ENCODE measurements at regions not wholly inside any gene's neighbourhood (a gene's known extent, or its start where the extent isn't known, plus 50 kb on each side); places are given as distances from the start of the nearest gene placed in this dataset.

- intact Hi-C loops (cut with micrococcal nuclease), result no loop called here
- ATAC-seq, result no peak
Measured at GRCh38 chr2:104344306-104344705, 509.6 kb upstream of the POU3F3 start.

DNA sequence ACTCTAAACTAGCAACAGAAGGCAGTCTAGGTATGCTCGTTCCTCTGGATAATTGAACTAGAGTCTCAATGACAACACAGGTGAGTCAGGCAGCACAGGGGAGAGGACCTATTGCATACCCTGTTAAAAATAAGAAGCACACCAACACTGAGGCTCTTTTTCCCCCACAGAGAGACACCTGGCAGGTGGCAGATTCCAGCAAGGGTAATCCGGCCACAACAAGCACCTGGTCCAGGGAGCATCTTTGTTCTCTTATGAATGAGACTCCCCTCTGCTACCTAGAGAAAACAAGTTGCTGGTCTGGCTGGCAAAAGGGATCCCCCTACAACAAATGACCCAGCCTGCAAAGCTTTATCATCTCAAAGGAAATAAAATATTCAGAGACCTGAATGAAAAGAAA lies 508.9 kb upstream of the POU3F3 start:
- intact Hi-C loops (cut with micrococcal nuclease), result no loop called here
- no peak for ATAC-seq

More at GRCh38 chr2:104344306-104344705, 509.6 kb upstream of the POU3F3 start:
- no peak for DNase-seq

GRCh38 chr2:104358122-104358521 lies 495.8 kb upstream of the POU3F3 start:
- intact Hi-C loops (cut with micrococcal nuclease), result no loop called here
- ATAC-seq (no peak), DNase-seq (no peak)

More for the DNA sequence above, 508.9 kb upstream of the POU3F3 start:
- no peak for DNase-seq

GRCh38 chr2:104361414-104361813 lies 492.5 kb upstream of the POU3F3 start:
- ATAC-seq (no peak), DNase-seq (no peak)
- intact Hi-C loops (cut with micrococcal nuclease), result no loop called here

DNA sequence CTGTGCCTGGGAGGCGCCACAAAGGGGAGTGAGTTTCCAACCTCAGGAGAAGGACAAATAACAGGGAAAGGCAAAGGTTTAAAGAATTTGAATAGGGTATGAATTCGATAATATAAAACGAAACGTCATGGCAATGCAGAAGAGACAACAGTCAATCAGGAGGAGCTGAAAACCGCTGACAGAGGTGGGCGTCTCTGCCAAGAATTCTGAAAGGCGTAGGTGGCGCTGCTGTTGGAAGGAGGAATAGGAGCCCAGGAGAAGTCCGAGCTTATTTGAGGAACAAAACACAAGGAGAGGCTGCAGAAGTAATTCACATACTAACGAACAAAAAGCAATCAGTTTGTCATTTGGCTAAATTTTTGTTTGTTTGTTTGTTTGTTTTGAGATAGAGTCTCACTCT lies 485.8 kb upstream of the POU3F3 start:
- DNase-seq (no peak), ATAC-seq (no peak)
- intact Hi-C loops (cut with micrococcal nuclease), result no loop called here

GRCh38 chr2:104371087-104371781 lies 482.7 kb upstream of the POU3F3 start:
- intact Hi-C loops (cut with micrococcal nuclease), result no loop called here
- DNase-seq (no peak), ATAC-seq (no peak)

- no peak for DNase-seq
- no peak for ATAC-seq
- intact Hi-C loops (cut with micrococcal nuclease), result no loop called here
Measured at GRCh38 chr2:104375206-104375605, 478.7 kb upstream of the POU3F3 start.

- ATAC-seq (peak; percentile 62), DNase-seq (no peak)
- intact Hi-C loops (cut with micrococcal nuclease), result no loop called here
Measured at GRCh38 chr2:104378853-104379374, 475.0 kb upstream of the POU3F3 start.

GRCh38 chr2:104384961-104385360 lies 469.0 kb upstream of the POU3F3 start:
- intact Hi-C loops (cut with micrococcal nuclease), result no loop called here
- ATAC-seq (no peak), DNase-seq (no peak)

DNA sequence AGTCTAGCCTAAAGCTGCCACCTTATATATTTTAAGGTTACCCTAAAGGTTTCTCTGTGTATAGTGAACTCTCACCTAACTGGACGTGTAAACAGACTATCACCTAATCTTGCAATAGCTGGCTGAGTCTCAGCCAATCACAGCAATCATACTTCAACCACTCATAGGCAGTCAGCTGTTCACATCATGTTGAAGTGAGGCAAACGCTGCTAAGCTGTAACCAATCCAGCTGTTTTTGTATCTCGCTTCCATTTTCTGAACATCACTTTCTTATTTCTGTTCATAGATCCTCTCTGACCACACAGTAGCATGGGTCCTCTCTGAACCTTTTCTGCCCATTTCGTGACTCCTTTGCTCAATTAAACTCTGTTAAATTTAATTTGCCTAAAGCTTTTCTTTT lies 468.2 kb upstream of the POU3F3 start:
- ATAC-seq (no peak), DNase-seq (no peak)
- intact Hi-C loops (cut with micrococcal nuclease), result no loop called here

- ATAC-seq (no peak), DNase-seq (no peak)
- intact Hi-C loops (cut with micrococcal nuclease), result no loop called here
Measured at GRCh38 chr2:104388296-104388695, 465.6 kb upstream of the POU3F3 start.

DNA sequence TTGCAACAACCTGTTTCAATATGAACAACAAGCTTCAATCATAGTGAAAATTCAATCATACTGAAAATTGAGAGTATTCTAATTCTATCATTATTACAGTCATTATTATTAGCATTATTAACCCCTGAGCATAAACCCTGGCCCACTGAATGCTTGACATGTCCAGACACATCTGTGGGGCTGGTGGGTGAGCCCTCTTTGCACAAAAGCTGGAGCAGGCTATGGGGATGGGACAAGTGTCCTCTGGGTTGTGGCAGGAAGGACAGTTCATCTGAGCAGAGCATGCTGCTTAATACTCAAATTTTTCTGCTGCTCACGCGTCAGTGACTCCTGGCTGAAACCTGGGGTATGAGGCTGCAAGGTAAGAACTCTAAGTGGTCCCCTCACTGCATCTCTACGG lies 451.1 kb upstream of the POU3F3 start:
- intact Hi-C loops (cut with micrococcal nuclease), result no loop called here
- DNase-seq (no peak), ATAC-seq (no peak)

DNA sequence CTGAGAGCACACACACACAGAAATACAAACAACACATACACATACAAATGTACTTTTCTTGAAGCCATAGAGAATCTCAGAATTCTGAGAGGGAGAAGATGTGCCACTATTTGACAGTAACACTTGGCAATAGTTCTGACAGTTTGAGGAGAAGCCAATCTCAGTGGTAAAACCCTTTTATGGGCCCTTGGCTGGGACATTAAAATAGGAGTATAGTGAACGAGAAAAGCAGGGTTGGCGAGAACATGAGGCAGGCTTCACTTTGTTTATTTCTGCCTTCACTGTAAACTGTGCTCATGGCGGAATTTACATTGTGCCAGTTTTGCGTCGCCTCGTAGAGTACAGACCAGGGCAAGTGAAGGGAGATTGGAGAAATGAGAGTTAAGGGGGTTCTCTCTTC lies 449.4 kb upstream of the POU3F3 start:
- no peak for DNase-seq
- intact Hi-C loops (cut with micrococcal nuclease), result no loop called here
- ATAC-seq, result no peak

DNA sequence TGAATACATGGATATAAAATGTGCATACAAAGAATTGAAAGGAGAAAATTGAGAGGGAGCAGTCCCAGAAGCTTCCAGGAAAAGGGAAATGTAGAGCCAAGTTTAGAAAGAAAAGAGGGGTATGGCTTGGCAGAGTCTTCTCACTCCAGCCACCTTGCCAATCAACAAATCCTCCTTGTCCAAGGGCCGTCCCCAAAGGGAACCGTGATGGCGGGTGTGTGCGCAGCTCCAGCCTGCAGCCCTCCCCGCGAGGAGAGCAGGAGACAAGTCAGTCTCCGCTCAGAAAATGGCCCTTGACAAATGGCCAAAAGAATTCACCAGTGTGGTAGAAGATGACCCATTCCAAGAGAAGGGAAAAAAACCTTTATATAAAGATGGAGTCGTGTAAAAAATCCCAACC lies 448.3 kb upstream of the POU3F3 start:
- no peak for DNase-seq
- intact Hi-C loops (cut with micrococcal nuclease), result no loop called here
- ATAC-seq, result no peak

- intact Hi-C loops (cut with micrococcal nuclease), result no loop called here
- DNase-seq, result no peak
- ATAC-seq, result no peak
Measured at GRCh38 chr2:104406261-104406726, 447.6 kb upstream of the POU3F3 start.

DNA sequence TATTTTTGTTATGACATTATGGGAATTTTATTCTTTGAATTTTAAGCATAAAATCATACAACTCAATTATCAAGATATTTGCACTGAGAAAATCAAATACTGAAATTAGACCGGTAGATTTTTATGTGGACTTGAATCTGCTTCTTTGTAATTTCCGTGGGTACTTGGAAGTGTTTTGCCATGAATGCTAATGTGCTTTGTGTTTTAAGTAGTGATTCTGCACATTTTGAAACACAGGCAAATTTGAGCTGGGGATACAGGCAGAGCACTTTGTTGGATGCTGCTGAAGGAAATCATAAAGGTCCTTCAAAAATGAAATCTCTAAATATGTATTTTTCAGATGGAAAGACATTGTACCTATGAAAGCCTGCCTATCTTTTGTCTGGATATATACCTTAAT lies 446.3 kb upstream of the POU3F3 start:
- no peak for ATAC-seq

GRCh38 chr2:104408266-104408665 lies 445.6 kb upstream of the POU3F3 start:
- ATAC-seq, result no peak
- DNase-seq, result no peak
- intact Hi-C loops (cut with micrococcal nuclease), result no loop called here

More for the DNA sequence above, 446.3 kb upstream of the POU3F3 start:
- DNase-seq, result no peak
- intact Hi-C loops (cut with micrococcal nuclease), result no loop called here

DNA sequence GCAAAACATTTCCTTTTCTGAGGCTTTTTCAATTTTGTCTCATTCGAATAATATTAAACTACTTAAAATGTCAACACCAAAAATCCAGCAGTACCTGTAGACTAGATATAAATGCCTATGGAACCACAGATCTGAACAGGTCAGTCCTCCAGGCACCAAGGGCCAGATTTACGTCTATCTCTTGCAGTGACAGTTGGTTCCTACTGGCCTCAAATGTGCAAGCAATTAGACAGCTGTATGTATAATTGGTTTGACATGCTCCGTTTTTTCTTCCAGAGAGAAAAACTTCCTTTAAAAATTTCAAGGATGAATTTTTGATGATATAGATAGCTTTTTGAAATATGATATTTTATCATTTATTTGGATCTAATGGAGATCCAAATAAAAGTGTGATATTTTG lies 443.8 kb upstream of the POU3F3 start:
- DNase-seq (no peak), ATAC-seq (no peak)
- intact Hi-C loops (cut with micrococcal nuclease), result no loop called here

DNA sequence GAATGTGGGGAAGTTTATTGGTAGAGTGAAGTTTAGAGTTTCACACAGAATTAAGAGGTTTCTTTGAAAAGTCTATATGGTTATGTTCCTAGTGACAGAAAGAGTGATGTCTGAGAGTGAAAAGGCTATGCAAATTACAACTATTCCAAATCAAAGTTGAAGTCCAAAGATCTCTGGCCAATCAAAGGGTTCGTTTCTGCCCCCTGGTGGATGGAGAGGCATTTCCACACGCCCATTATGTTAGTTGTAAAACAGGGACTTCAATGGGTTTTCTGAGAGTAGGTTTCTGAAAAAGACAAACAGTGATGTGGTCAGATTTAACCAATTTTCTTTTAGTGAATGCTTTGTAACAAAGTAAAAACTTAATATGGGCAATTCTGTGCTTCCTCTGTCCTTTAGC lies 441.5 kb upstream of the POU3F3 start:
- no peak for DNase-seq
- intact Hi-C loops (cut with micrococcal nuclease), result no loop called here
- no peak for ATAC-seq

DNA sequence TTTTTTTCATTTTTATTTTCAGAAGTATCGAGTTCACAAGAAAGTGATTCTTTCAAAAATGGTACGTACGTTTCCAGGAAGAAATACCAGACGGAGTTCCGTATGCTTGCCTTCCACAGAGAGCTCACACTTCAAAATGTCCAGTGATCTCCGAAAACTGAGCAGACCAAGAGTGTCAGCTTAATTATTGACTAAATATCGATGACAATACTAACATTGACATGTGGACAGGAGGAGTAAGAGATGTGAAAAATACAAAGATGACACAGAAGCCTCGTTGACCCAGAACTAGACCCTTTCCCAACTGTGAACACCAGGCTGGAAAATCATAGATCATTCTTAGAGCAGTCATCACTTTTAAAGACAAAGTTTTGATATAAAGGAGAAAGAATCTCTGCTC lies 440.0 kb upstream of the POU3F3 start:
- ATAC-seq (no peak), DNase-seq (no peak)
- intact Hi-C loops (cut with micrococcal nuclease), result no loop called here

GRCh38 chr2:104415284-104415683 lies 438.6 kb upstream of the POU3F3 start:
- ATAC-seq (no peak), DNase-seq (no peak)
- intact Hi-C loops (cut with micrococcal nuclease), result no loop called here

Data from left ventricle myocardium superior (tissue), 1 donor.